GM12865 (cell line): ENCODE measurements at regions not wholly inside any gene's neighbourhood (a gene's known extent, or its start where the extent isn't known, plus 50 kb on each side); places are given as distances from the start of the nearest gene placed in this dataset.
"Not testable (repeated sequence)": the region's sequence is repeated elsewhere in the genome, so short reads cannot be mapped to it uniquely, and the experiment has no call there.

Experiments used
- DNase-seq: peaks from one replicate; pipeline ENCODE4 v3.0.0; 2010; ENCODE audit warnings: low read depth
- H3K4me3 ChIP-seq: 2 replicates; pipeline ENCODE4 v1.5.1; 2011; ENCODE audit warnings: mild to moderate bottlenecking, low read depth, low read length, control low read depth
- TF ChIP-seq, protein P1 (sequence below): IDR thresholded peaks from 2 replicates; pipeline ENCODE4 v1.5.1; 2011; ENCODE audit warnings: low read length, control low read depth, low read depth, inconsistent platforms; ENCODE audit not compliant: insufficient read depth; ENCODE audit errors: missing control alignments

DNA sequence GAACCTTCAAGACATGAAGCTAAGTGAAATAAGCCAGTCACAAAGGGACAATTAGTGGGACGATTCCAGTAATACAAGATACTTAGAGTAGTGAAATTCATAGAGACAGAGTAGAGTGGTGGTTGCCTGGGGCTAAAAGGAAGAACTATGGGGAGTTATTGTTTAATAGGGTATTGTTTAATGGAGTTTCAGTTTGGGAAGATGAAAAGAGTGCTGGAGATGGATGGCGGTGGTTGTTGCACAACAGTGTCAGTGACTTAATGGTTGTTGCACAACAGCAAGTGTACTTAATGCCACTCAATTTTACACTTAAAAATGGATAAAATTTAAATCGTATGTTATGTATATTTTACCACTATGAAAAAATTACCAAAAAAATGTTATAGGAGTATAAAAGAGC, 209.7 kb upstream of the TENT5A start:
- TF ChIP-seq, protein P1, sequence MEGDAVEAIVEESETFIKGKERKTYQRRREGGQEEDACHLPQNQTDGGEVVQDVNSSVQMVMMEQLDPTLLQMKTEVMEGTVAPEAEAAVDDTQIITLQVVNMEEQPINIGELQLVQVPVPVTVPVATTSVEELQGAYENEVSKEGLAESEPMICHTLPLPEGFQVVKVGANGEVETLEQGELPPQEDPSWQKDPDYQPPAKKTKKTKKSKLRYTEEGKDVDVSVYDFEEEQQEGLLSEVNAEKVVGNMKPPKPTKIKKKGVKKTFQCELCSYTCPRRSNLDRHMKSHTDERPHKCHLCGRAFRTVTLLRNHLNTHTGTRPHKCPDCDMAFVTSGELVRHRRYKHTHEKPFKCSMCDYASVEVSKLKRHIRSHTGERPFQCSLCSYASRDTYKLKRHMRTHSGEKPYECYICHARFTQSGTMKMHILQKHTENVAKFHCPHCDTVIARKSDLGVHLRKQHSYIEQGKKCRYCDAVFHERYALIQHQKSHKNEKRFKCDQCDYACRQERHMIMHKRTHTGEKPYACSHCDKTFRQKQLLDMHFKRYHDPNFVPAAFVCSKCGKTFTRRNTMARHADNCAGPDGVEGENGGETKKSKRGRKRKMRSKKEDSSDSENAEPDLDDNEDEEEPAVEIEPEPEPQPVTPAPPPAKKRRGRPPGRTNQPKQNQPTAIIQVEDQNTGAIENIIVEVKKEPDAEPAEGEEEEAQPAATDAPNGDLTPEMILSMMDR, result no peak
- no peak overlapping the region for H3K4me3 ChIP-seq
- no peak for DNase-seq

GRCh38 chr6:81950877-81951276, 198.4 kb upstream of the TENT5A start:
- DNase-seq, result peak; percentile 55
- TF ChIP-seq, protein P1, result no peak
- no peak overlapping the region for H3K4me3 ChIP-seq

GRCh38 chr6:81948861-81949260, 196.4 kb upstream of the TENT5A start:
- H3K4me3 ChIP-seq, result no peak overlapping the region
- TF ChIP-seq, protein P1, result no peak
- no peak for DNase-seq

GRCh38 chr6:81948196-81948595, 195.7 kb upstream of the TENT5A start:
- not testable (repeated sequence) for DNase-seq

DNA sequence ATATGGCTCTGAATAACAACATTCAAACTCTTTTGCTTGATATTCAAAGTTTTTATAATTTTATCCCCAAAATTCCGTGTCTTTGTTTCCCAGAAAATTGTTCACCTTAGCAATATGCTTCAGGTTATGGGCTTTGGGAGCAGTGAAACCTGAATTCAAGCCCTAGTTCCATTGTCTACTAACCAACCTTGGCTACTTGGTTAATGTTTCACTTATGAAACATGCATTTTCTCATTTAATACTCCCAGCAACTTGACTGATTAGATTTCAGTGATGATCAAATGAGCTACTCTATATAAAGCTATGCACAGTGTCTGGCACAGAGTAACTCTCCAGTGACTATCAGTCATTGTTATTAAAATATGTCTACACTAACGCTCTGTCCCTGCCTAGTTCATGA, 192.2 kb upstream of the TENT5A start:
- DNase-seq, result no peak
- no peak overlapping the region for H3K4me3 ChIP-seq
- TF ChIP-seq, protein P1, result no peak

More at GRCh38 chr6:81948196-81948595, 195.7 kb upstream of the TENT5A start:
- H3K4me3 ChIP-seq, result not testable (repeated sequence)

DNA sequence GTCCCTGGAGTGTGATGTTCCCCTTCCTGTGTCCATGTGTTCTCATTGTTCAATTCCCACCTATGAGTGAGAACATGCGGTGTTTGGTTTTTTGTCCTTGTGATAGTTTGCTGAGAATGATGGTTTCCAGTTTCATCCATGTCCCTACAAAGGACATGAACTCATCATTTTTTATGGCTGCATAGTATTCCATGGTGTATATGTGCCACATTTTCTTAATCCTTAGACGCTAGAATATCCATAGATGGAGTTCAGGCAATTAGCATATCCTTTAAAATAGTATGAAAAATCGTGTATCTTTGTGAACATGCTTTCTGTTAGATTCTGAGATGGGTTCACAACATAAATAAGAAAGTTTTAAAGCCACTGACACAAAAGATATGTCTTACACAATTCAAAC, 190.4 kb upstream of the TENT5A start:
- not testable (repeated sequence) for H3K4me3 ChIP-seq, DNase-seq

DNA sequence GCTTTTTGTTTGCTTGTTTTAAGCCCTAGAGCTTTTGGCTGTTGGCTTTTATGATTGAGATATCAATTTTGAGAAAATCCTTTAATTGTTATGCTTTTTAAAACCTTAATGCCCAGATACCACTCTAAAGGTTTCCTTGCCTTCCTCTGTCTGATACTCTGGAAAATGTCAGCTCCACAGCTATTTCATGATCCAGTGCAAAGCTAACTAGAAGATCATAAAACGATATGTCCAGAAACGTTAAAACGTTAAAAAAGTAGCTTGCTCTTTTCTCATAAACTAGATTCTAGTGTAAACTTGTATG, 189.5 kb upstream of the TENT5A start:
- DNase-seq, result no peak
- TF ChIP-seq, protein P1, result no peak
- no peak overlapping the region for H3K4me3 ChIP-seq

GRCh38 chr6:81940451-81940985, 188.0 kb upstream of the TENT5A start:
- H3K4me3 ChIP-seq, result no peak overlapping the region
- DNase-seq, result no peak
- TF ChIP-seq, protein P1, result no peak
